NCI-H510A treated with DMSO at 0.1 percent for 48 hours (cell line): ENCODE measurements at regions not wholly inside any gene's neighbourhood (a gene's known extent, or its start where the extent isn't known, plus 50 kb on each side); places are given as distances from the start of the nearest gene placed in this dataset.

Experiments used
- DNase-seq: peaks from one replicate; lab custom pipeline; 2025; lab: John Stamatoyannopoulos, UW

DNA sequence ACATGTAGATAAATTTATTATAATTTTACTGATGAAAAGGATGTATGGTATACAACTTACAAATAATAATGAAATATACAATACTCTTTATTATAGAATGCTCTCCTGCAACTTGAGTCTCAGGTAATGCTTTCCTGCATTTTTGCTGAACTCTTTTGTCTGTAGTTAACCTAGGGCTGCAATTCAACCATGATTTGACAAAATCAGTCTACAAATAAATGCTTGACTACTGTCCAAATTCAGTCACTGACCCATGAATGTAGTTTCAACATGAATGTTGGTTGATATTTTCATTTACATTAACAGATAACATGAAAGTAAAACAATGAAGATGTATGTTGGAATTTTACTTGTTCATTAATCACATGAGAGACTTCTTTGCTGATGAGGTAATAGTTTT lies 320.9 kb downstream of the ZSWIM6 start:
- DNase-seq, result no peak

- DNase-seq, result no peak
Measured at GRCh38 chr5:61653807-61654580, 321.9 kb downstream of the ZSWIM6 start.

- DNase-seq, result no peak
Measured at GRCh38 chr5:61654876-61655275, 322.8 kb downstream of the ZSWIM6 start.

- no peak for DNase-seq
Measured at GRCh38 chr5:61657010-61657409, 325.0 kb downstream of the ZSWIM6 start.

DNA sequence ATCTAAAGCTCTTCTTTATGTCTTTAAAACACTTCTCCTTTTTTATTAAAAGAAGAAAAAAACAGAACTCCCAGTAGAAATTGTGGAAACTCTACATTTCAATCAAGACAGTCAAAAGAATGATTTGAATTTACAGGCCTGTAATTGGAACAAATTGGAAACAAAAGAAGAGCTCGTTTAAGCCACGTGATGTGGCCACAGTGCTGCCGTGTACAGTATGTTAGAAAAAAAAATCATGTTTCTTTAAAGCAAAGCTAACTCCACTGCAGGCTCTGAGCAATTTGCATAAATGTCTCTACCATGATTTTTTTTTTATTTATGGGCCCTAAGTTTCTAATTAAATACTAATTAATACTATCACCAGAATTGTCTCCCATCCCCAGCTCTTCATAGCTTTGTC lies 325.6 kb downstream of the ZSWIM6 start:
- no peak for DNase-seq

DNA sequence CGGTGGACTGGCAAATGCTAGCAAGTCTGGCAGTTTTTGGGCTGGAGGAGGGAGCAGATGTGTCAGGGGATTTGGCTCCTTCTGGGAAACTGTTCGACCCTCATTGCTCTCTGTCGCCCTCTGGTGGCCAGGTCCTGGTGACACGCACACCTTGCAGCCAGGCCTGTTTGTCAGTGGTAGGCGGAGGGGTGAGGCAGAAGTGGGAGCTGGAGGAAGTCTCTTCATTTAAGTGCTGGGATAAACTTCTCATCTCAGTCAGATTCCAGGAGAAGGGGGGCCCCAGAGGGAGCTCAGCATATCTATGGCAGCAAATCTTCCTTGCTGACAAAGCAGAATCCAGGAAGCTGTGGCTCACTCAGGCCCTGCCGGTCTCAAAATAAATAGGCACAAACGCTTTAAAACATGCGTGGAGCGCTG lies 326.5 kb downstream of the ZSWIM6 start:
- DNase-seq, result peak; percentile 40

GRCh38 chr5:61659221-61659696 lies 327.2 kb downstream of the ZSWIM6 start:
- DNase-seq, result no peak

DNA sequence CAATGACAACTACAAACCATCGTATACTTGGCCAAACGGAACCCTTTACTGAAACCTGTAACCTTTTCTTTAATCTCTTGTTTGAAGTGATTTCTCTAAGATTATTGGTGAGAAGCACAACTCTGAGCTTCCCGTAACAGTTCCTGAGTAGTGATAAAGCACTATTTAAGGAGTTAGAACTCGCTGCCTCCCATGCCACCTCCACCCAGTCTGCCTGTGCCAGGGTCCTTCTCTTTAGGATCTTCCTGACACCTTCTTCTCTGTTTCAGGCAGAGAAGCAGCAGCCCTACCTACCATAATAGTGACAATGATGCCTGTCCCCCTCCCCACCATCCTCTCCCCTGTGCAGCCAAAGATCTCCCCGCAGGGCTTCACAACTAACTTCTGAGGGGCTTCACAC lies 330.6 kb downstream of the ZSWIM6 start:
- no peak for DNase-seq

DNA sequence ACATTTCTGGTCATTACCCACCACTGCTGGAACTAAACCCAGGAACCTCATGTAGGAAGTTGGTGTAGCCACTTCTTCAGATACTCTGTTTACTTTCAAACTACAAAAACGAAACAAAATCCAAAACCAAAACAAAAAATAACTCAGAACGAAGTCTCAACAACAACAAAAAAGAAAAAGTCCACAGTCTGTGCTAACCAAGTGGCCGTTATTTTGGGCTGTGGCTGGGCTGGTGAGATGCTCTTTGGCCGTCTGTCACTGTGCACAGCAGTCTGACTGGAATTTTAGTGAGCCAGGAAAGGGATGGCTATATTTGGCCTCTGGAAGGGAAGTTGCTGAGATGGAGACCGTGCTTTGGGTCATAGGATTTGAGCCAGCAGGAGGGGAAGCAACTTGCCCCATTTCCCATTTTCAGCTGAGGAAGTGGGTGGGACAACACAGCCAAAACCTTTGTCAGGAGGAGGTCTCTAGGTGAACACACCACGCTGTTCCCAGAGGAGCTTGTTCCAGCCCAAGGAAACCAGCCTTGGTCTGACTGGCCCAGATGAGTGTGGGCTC lies 334.1 kb downstream of the ZSWIM6 start:
- DNase-seq, result no peak

DNA sequence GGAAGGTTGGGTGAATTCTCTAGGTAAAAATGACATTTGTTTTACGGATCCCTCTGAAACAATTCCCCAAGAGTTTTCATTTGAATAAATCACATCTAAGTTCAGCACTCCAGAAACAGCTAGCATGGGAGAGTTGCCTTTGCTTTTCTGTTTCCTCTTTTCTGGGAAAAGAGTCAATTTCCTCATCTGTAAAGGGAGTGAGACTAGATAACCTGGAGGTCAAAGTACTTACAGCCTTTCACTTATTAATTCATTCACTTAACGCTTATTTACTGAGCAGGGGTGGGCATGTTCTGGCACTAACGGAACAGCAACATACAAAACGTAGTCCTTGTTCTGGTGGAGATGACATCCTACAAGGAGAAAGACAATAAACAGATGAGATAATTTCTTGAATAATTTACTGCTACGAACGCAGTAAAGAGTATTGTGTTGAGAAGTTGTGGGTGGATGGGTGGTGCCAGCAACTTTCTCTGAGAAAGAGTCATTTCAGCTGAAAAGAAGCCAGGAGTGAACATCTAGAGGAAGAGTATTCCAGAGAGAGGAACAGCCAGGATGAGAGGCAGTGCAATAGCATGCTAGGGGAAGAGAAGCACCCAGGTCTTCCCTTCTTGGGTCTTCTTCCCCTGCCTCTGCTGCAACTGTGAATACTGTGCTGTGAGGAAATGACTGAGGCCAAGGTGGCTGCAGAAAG lies 335.6 kb downstream of the ZSWIM6 start:
- DNase-seq, result no peak

- DNase-seq, result no peak
Measured at GRCh38 chr5:61669531-61669930, 337.5 kb downstream of the ZSWIM6 start.

GRCh38 chr5:61670941-61671340 lies 338.9 kb downstream of the ZSWIM6 start:
- no peak for DNase-seq

- DNase-seq, result peak; percentile 7
Measured at GRCh38 chr5:61673007-61673735, 341.1 kb downstream of the ZSWIM6 start.

- DNase-seq, result no peak
Measured at GRCh38 chr5:61674378-61674777, 342.3 kb downstream of the ZSWIM6 start.

- no peak for DNase-seq
Measured at GRCh38 chr5:61675015-61675692, 343.1 kb downstream of the ZSWIM6 start.

DNA sequence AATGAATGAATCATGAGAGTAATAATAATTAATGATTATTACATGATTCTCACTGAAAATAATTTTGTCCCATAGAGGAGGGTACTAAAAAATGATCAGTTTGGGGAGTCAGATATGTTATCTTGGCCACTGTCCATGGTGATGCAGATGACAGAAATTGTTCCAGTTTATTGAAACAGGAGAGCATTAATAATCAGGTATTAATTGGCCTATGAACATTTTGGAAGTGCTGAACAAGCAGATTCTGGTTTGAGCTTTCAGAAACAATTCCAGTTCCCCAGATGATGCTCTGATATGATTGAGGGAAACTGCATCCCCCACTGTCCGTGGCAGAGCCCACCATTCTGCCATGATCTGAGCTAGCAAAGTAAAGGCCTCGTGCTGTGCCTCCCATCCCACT lies 345.2 kb downstream of the ZSWIM6 start:
- DNase-seq, result no peak

DNA sequence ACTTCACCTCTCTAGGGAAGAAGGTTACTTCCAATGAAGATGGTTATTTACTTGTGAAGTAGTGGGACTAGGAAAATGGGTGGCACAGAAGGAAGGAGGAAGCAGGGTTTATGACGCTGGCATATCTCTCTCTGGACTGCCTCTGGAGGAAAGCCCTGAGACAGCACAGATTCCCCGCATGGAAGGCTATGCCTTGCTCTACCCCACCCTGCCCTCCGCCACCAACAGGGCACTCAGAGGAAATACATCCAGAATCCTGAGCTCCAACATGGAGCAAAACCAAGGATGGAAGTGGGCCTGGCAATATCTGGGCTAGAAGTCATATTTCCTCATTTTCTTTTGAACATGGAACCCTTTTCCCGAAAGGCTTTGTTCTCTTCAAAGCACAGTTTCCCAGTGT lies 346.9 kb downstream of the ZSWIM6 start:
- no peak for DNase-seq

DNA sequence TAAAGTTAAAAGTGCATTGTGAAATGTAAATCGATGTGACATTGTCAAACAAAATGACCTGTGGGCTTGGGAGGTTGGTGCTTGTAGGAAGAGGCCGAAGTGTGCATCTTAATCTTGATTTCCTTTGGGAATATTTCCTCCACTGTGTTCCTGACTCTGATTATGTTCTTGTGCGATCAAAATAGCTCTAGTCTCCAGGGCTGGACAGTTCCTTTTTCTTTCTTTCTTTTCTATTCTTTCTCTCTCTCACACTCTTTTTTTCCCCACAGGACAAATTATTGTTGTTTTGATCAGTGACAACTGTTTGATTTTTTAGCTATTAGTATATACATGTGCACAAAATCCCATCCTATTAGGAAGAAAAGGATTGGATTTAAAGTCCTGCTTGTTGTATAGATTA lies 347.5 kb downstream of the ZSWIM6 start:
- DNase-seq, result no peak

DNA sequence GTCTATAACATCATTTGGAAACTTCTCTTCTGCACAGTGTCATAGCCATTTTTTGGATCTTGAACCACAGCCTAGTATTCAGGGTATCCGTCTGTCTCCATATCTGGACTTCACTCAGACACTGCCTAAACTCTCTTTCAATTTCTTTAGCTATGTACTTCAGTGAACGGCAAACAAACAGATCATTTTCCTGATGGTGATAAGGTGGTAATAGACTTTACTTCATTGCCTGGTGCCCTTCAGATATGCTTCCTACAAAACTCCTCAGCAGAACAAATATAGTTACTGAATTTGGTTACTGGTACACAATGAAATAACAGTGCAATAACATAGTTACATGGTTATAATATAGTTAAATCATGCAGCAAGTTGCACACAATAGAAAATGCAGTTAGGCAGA lies 348.2 kb downstream of the ZSWIM6 start:
- no peak for DNase-seq

- DNase-seq, result no peak
Measured at GRCh38 chr5:61683148-61683547, 351.1 kb downstream of the ZSWIM6 start.

DNA sequence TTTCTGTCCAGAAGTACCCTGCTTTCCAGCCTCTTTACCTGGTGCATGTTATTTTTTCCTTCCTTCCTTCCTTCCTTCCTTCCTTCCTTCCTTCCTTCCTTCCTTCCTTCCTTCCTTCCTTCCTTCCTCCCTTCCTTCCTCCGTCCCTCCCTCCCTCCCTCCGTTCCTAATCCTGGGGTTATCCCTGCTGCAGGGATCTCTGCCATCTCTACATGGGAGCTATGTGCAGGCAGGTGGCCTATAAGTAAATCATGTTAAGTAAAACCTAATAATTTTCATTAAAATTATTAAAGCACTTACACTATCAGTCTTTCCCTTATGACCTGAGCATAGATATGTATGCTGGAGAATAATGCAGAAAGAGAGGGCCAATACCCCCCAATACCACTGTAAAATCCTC lies 351.9 kb downstream of the ZSWIM6 start:
- no peak for DNase-seq
